GM19328 (cell line): ENCODE measurements at regions not wholly inside any gene's neighbourhood (a gene's known extent, or its start where the extent isn't known, plus 50 kb on each side); places are given as distances from the start of the nearest gene placed in this dataset.

Experiments
- ATAC-seq: cut with Tn5 transposase; IDR thresholded peaks from one replicate; pipeline ENCODE4 v1.9.1; 2021; ENCODE audit warnings: mild to moderate bottlenecking, moderate library complexity; ENCODE audit not compliant: unreplicated experiment

- ATAC-seq, result no peak
Observed at GRCh38 chr12:47025349-47025748, 54.1 kb upstream of the PCED1B start.

- ATAC-seq, result no peak
Observed at GRCh38 chr12:47025798-47026197, 53.6 kb upstream of the PCED1B start.

GRCh38 chr12:47026291-47026690, 53.1 kb upstream of the PCED1B start:
- ATAC-seq, result no peak
